Neural cell (in vitro differentiated cells): ENCODE measurements at regions not wholly inside any gene's neighbourhood (a gene's known extent, or its start where the extent isn't known, plus 50 kb on each side); places are given as distances from the start of the nearest gene placed in this dataset.

Source experiments
- H2AFZ ChIP-seq: fragments of 200-600, 300-800 bp; sonication (generic), shearing (Covaris generic); 2 replicates; pipeline ENCODE4 v1.6.0; 2014; ENCODE audit warnings: low read depth, mild to moderate bottlenecking, antibody characterized with exemption, low read length, moderate library complexity
- H3F3A ChIP-seq: fragments of 200-600 bp; shearing (Covaris generic); 2 replicates; pipeline ENCODE4 v1.6.1; 2016; ENCODE audit warnings: mild to moderate bottlenecking, moderate library complexity, mixed read lengths, antibody characterized with exemption, low read length; ENCODE audit not compliant: insufficient read depth, poor library complexity, severe bottlenecking
- H3K27ac ChIP-seq: fragments of 200-600, 300-800 bp; sonication (generic), shearing (Covaris generic); 2 replicates; pipeline ENCODE4 v1.5.1; 2014; ENCODE audit warnings: mild to moderate bottlenecking, low read length, moderate library complexity
- H3K27me3 ChIP-seq: fragments of 300-800, 200-600 bp; sonication (generic), shearing (Covaris generic); 2 replicates; pipeline ENCODE4 v1.6.0; 2014; ENCODE audit warnings: mild to moderate bottlenecking, low read depth, low read length, moderate library complexity; ENCODE audit not compliant: insufficient read depth
- H3K36me3 ChIP-seq: fragments of 300-800, 200-600 bp; sonication (generic), shearing (Covaris generic); 2 replicates; pipeline ENCODE4 v1.5.1; 2014; ENCODE audit warnings: mild to moderate bottlenecking, antibody characterized with exemption, low read length, moderate library complexity; ENCODE audit not compliant: insufficient read depth
- H3K4me2 ChIP-seq: fragments of 300-800, 200-600 bp; sonication (generic), shearing (Covaris generic); 2 replicates; pipeline ENCODE4 v1.6.0; 2014; ENCODE audit warnings: mild to moderate bottlenecking, low read length
- H3K4me3 ChIP-seq: fragments of 300-800, 200-600 bp; sonication (generic), shearing (Covaris generic); 2 replicates; pipeline ENCODE4 v1.5.1; 2014; ENCODE audit warnings: mild to moderate bottlenecking, low read length, moderate library complexity
- H3K79me2 ChIP-seq: fragments of 200-600 bp; shearing (Covaris generic); replicated peaks from 2 replicates; pipeline ENCODE4 v1.6.0; 2014; ENCODE audit warnings: mild to moderate bottlenecking, low read length, moderate library complexity; ENCODE audit not compliant: insufficient read depth
- H3K9ac ChIP-seq: fragments of 300-800, 200-600 bp; sonication (generic), shearing (Covaris generic); 2 replicates; pipeline ENCODE4 v1.6.1; 2016; ENCODE audit warnings: mild to moderate bottlenecking, low read length, mixed read lengths
- H3K9me2 ChIP-seq: fragments of 200-600 bp; shearing (Covaris generic); 2 replicates; pipeline ENCODE4 v1.6.1; 2016; ENCODE audit warnings: mild to moderate bottlenecking, low read length, mixed read lengths; ENCODE audit not compliant: insufficient read depth
- H3K9me3 ChIP-seq: fragments of 200-600, 300-800 bp; sonication (generic), shearing (Covaris generic); 2 replicates; pipeline ENCODE4 v1.6.1; 2016; ENCODE audit warnings: mild to moderate bottlenecking, mixed run types, low read length, moderate library complexity, mixed read lengths
- H4K20me1 ChIP-seq: fragments of 200-600 bp; shearing (Covaris generic); 2 replicates; pipeline ENCODE4 v1.6.1; 2016; ENCODE audit warnings: mild to moderate bottlenecking, mixed run types; ENCODE audit not compliant: insufficient read depth
- EP300 ChIP-seq: fragments of 450-650 bp; conservative IDR thresholded peaks from 2 replicates; pipeline ENCODE4 v1.6.1; 2014; ENCODE audit warnings: antibody characterized with exemption, mild to moderate bottlenecking, moderate library complexity; ENCODE audit not compliant: poor library complexity, severe bottlenecking
- EZH2 ChIP-seq: fragments of 200-600, 300-800 bp; shearing (Covaris generic), sonication (generic); IDR thresholded peaks from 2 replicates; pipeline ENCODE4 v1.6.1; 2014; ENCODE audit warnings: antibody characterized with exemption, low read length, borderline replicate concordance, mild to moderate bottlenecking; ENCODE audit not compliant: insufficient read depth, poor library complexity, severe bottlenecking
- MXI1 ChIP-seq: fragments of 450-650 bp; conservative IDR thresholded peaks from 2 replicates; pipeline ENCODE4 v1.6.1; 2014; ENCODE audit warnings: antibody characterized with exemption, mild to moderate bottlenecking; ENCODE audit not compliant: poor library complexity, severe bottlenecking
- POLR2AphosphoS5 ChIP-seq: IDR thresholded peaks from 2 replicates; pipeline ENCODE4 v1.6.1; 2012
- RAD21 ChIP-seq: fragments of 450-650 bp; conservative IDR thresholded peaks from 2 replicates; pipeline ENCODE4 v1.6.1; 2014; ENCODE audit warnings: antibody characterized with exemption, mild to moderate bottlenecking, moderate library complexity
- REST ChIP-seq: IDR thresholded peaks from 2 replicates; pipeline ENCODE4 v1.6.1; 2012; ENCODE audit warnings: borderline replicate concordance
- SMC3 ChIP-seq: fragments of 450-650 bp; conservative IDR thresholded peaks from 2 replicates; pipeline ENCODE4 v1.6.1; 2014; ENCODE audit warnings: antibody characterized with exemption, mild to moderate bottlenecking, moderate library complexity; ENCODE audit not compliant: poor library complexity
- TAF1 ChIP-seq: IDR thresholded peaks from 2 replicates; pipeline ENCODE4 v1.6.1; 2012; ENCODE audit warnings: low read depth
- TF ChIP-seq, protein P1 (sequence below): fragments of 450-650 bp; IDR thresholded peaks from 2 replicates; pipeline ENCODE4 v1.5.1; 2014; ENCODE audit warnings: antibody characterized with exemption, mild to moderate bottlenecking, moderate library complexity; ENCODE audit not compliant: poor library complexity, severe bottlenecking

DNA sequence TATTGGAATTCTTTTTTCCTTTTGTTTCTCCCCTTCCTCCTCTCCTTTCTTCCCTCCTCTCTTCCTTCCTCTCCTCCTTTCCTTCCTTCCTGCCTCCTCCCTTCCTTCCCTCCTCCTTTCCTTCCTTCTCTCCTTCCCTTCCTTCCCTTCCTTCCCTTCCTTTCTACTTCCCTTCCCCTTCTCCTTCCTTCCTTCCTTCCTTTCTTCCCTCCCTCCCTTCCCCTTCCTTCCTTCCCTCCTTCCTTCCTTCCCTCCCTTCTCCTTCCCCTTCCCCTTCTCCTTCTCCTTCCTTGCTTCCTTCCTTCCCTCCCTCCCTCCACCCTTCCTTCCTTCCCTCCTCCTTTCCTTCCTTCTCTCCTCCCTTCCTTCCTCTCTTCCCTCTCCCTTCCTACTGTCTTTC, 431.0 kb upstream of the MEIS1 start:
- H3K9me3 ChIP-seq: no peaks in the 10 kb centered on the region
- TF ChIP-seq MXI1 (no peak), EP300 (no peak), EZH2 (no peak), RAD21 (no peak), REST (no peak), TAF1 (no peak), SMC3 (no peak), POLR2AphosphoS5 (no peak)
- TF ChIP-seq, protein P1, sequence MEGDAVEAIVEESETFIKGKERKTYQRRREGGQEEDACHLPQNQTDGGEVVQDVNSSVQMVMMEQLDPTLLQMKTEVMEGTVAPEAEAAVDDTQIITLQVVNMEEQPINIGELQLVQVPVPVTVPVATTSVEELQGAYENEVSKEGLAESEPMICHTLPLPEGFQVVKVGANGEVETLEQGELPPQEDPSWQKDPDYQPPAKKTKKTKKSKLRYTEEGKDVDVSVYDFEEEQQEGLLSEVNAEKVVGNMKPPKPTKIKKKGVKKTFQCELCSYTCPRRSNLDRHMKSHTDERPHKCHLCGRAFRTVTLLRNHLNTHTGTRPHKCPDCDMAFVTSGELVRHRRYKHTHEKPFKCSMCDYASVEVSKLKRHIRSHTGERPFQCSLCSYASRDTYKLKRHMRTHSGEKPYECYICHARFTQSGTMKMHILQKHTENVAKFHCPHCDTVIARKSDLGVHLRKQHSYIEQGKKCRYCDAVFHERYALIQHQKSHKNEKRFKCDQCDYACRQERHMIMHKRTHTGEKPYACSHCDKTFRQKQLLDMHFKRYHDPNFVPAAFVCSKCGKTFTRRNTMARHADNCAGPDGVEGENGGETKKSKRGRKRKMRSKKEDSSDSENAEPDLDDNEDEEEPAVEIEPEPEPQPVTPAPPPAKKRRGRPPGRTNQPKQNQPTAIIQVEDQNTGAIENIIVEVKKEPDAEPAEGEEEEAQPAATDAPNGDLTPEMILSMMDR: no peak
- no peak overlapping the region for H3K4me3 ChIP-seq
- H3K27ac ChIP-seq: no peak overlapping the region
- no peaks in the 10 kb centered on the region for H3F3A ChIP-seq
- no peak overlapping the region for H2AFZ ChIP-seq
- H3K9ac ChIP-seq: no peak overlapping the region
- H3K27me3 ChIP-seq: no peaks in the 10 kb centered on the region
- no peaks in the 10 kb centered on the region for H3K79me2 ChIP-seq
- H3K4me2 ChIP-seq: no peak overlapping the region
- H4K20me1 ChIP-seq: no peaks in the 10 kb centered on the region
- H3K9me2 ChIP-seq: no peaks in the 10 kb centered on the region
- no peaks in the 10 kb centered on the region for H3K36me3 ChIP-seq

GRCh38 chr2:66001538-66001937, 433.4 kb upstream of the MEIS1 start:
- Histone ChIP-seq H3K9ac (no peak overlapping the region), H3K27ac (no peak overlapping the region), H2AFZ (no peak overlapping the region), H3K9me3 (no peaks in the 10 kb centered on the region), H3K4me3 (no peak overlapping the region), H3F3A (no peaks in the 10 kb centered on the region), H3K4me2 (no peak overlapping the region), H4K20me1 (no peaks in the 10 kb centered on the region), H3K27me3 (no peaks in the 10 kb centered on the region), H3K79me2 (no peaks in the 10 kb centered on the region), H3K9me2 (no peaks in the 10 kb centered on the region), H3K36me3 (no peaks in the 10 kb centered on the region)
- no peak for TF ChIP-seq EP300

- Histone ChIP-seq H2AFZ (no peak overlapping the region), H4K20me1 (no peaks in the 10 kb centered on the region), H3K9ac (no peak overlapping the region), H3K4me2 (no peak overlapping the region), H3K36me3 (no peaks in the 10 kb centered on the region), H3K27ac (no peak overlapping the region), H3F3A (no peaks in the 10 kb centered on the region), H3K27me3 (no peaks in the 10 kb centered on the region), H3K9me2 (no peaks in the 10 kb centered on the region), H3K79me2 (no peaks in the 10 kb centered on the region), H3K9me3 (no peaks in the 10 kb centered on the region), H3K4me3 (no peak overlapping the region)
- no peak for TF ChIP-seq SMC3
- TF ChIP-seq TAF1: no peak
- TF ChIP-seq EZH2: no peak
- no peak for TF ChIP-seq EP300
- TF ChIP-seq REST: no peak
- TF ChIP-seq POLR2AphosphoS5: no peak
- no peak for TF ChIP-seq RAD21
- TF ChIP-seq, protein P1: no peak
- no peak for TF ChIP-seq MXI1
Measured at GRCh38 chr2:66000901-66001300, 434.0 kb upstream of the MEIS1 start.
